Kidney (tissue), 13 donors: ENCODE measurements at regions not wholly inside any gene's neighbourhood (a gene's known extent, or its start where the extent isn't known, plus 50 kb on each side); places are given as distances from the start of the nearest gene placed in this dataset.
"Not testable (repeated sequence)": the region's sequence is repeated elsewhere in the genome, so short reads cannot be mapped to it uniquely, and the experiment has no call there.

ENCODE experiments used
- DNase-seq, 5 donors: peaks; one replicate each; pipeline ENCODE4 v3.0.0-alpha.2; 2013 to 2020
- FAIRE-seq: peaks from 2 replicates; lab custom pipeline; 2012; peaks lifted over from hg19 to GRCh38; lab: Jason Lieb, UNC
- H3K27ac ChIP-seq, 2 donors: one replicate each; pipeline ENCODE4 v1.7.0; 2013; ENCODE audit warnings: low read depth in 2 of 2, low read length in 2 of 2, inconsistent platforms in 1 of 2
- H3K27me3 ChIP-seq: one replicate; pipeline ENCODE4 v1.7.1; 2013; ENCODE audit warnings: low read length, inconsistent platforms; ENCODE audit not compliant: control insufficient read depth, insufficient read depth
- H3K36me3 ChIP-seq, 3 donors: one replicate each; pipeline versions ENCODE4 v1.7.0 to v1.7.1; 2013; ENCODE audit warnings: low read length in 3 of 3, control low read depth in 1 of 3, inconsistent platforms in 1 of 3; ENCODE audit not compliant: insufficient read depth in 3 of 3, control insufficient read depth in 2 of 3
- H3K4me1 ChIP-seq, 3 donors: one replicate each; pipeline versions ENCODE4 v1.7.0 to v1.7.1; 2013; ENCODE audit warnings: low read length in 3 of 3, inconsistent platforms in 1 of 3, low read depth in 1 of 3; ENCODE audit not compliant: control insufficient read depth in 2 of 3, insufficient read depth in 2 of 3
- H3K4me3 ChIP-seq, 3 donors: one replicate each; pipeline versions ENCODE4 v1.7.0 to v1.8.1; 2013; ENCODE audit warnings: low read length in 3 of 3, control low read depth in 1 of 3, inconsistent platforms in 1 of 3
- H3K9ac ChIP-seq, 3 donors: one replicate each; pipeline versions ENCODE4 v1.7.0 to v1.7.1; 2013; ENCODE audit warnings: low read length in 3 of 3, control low read depth in 1 of 3, inconsistent platforms in 1 of 3
- H3K9me3 ChIP-seq, 3 donors: one replicate each; pipeline versions ENCODE4 v1.7.0 to v1.7.1; 2013; ENCODE audit warnings: low read length in 3 of 3, control low read depth in 1 of 3, inconsistent platforms in 1 of 3; ENCODE audit not compliant: control insufficient read depth in 2 of 3, insufficient read depth in 1 of 3
- intact Hi-C: fragments of 100-400 bp; cut with DNase I; formaldehyde crosslinking; loops from one replicate; pipeline ENCODE4 v1.11.1; 2022
- TF ChIP-seq, protein P1 (sequence below): IDR thresholded peaks from 3 replicates; pipeline ENCODE4 v1.5.1; 2012; ENCODE audit warnings: mild to moderate bottlenecking, moderate library complexity, borderline replicate concordance; ENCODE audit not compliant: insufficient read depth; ENCODE audit errors: extremely low read depth
- donor health status: control.
- donor health status: control.
- donor health status: control.
- donor health status: control.
- donor health status: control.
- donor health status: DM: yes; HTN: yes; CAD: no.
- donor health status: Normal renal cell carcinoma (clear cell type).

DNA sequence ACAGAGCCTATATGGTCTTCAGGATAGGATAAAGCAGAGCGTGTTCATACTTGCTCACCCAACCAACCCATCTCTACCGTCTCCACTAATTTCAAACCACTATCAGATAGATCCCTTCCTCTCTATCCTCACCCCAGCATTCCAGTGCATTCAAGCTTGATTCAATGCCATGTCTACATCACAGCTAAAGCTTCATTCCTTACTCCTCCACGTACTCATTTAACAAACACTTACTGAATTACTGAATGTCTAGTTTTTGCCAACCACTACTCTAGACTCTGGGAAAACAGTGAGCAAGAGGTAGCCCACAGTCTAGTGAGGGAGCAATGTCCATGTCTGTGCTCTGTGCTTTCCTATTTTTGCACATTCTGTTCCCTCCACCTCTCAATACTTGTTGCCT, 163.5 kb upstream of the MSX2 start:
- Histone ChIP-seq H3K27me3 (no peaks in the 10 kb centered on the region), H3K9me3 (no peaks in the 10 kb centered on the region), H3K4me1 (no peaks in the 10 kb centered on the region), H3K9ac (no peak overlapping the region), H3K36me3 (no peaks in the 10 kb centered on the region), H3K4me3 (no peak overlapping the region), H3K27ac (no peak overlapping the region)
- TF ChIP-seq, protein P1, sequence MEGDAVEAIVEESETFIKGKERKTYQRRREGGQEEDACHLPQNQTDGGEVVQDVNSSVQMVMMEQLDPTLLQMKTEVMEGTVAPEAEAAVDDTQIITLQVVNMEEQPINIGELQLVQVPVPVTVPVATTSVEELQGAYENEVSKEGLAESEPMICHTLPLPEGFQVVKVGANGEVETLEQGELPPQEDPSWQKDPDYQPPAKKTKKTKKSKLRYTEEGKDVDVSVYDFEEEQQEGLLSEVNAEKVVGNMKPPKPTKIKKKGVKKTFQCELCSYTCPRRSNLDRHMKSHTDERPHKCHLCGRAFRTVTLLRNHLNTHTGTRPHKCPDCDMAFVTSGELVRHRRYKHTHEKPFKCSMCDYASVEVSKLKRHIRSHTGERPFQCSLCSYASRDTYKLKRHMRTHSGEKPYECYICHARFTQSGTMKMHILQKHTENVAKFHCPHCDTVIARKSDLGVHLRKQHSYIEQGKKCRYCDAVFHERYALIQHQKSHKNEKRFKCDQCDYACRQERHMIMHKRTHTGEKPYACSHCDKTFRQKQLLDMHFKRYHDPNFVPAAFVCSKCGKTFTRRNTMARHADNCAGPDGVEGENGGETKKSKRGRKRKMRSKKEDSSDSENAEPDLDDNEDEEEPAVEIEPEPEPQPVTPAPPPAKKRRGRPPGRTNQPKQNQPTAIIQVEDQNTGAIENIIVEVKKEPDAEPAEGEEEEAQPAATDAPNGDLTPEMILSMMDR = no peak
- DNase-seq (peak in 1 of 5 donors; percentile 2), FAIRE-seq (no peak)
- intact Hi-C loops = no loop called here

DNA sequence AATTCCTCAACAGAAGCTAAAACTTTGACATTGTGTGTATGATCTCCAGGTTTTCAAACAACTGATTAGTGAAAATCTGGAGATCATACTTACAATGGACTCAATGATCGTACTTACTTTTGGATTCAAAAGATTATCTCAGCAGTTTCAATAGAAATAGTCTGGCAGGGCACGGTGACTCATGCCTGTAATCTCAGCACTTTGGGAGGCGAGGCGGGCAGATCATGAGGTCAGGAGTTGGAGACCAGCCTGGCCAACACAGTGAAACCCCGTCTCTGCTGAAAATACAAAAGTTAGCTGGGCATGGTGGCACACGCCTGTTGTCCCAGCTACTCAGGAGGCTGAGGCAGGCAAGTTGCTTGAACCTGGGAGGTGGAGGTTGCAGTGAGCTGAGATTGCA, 161.3 kb upstream of the MSX2 start:
- H3K4me1 ChIP-seq, H3K9ac ChIP-seq, DNase-seq, H3K36me3 ChIP-seq, H3K27me3 ChIP-seq, intact Hi-C loops, H3K4me3 ChIP-seq, FAIRE-seq, H3K27ac ChIP-seq, H3K9me3 ChIP-seq: not testable (repeated sequence)

DNA sequence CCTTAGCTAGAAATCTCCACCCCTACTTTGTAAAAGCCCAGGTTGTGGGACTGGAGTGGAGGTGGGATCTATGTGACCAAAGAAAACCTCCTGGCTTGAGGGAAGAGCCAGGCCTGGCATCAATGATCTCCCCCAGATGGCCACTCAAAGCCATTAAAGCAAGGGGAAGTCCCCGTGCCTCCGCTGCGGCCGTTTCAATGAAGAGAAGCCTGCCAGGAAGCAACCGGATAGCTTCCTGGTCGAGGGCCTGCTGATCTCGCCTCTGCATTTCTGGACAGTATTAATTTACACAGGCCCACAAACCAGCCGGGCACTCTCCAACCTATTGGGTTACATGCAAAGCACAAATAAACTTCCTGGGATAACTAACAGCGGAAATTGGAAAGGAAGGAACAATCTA, 160.5 kb upstream of the MSX2 start:
- Histone ChIP-seq H3K4me1 (no peaks in the 10 kb centered on the region), H3K4me3 (no peak overlapping the region), H3K9ac (no peak overlapping the region), H3K36me3 (no peaks in the 10 kb centered on the region), H3K27me3 (no peaks in the 10 kb centered on the region), H3K9me3 (no peaks in the 10 kb centered on the region), H3K27ac (no peak overlapping the region)
- TF ChIP-seq, protein P1 = no peak
- FAIRE-seq = no peak
- DNase-seq = peak in 4 of 5 donors; percentile 54 to 73 (median 70)
- intact Hi-C loops = no loop called here

DNA sequence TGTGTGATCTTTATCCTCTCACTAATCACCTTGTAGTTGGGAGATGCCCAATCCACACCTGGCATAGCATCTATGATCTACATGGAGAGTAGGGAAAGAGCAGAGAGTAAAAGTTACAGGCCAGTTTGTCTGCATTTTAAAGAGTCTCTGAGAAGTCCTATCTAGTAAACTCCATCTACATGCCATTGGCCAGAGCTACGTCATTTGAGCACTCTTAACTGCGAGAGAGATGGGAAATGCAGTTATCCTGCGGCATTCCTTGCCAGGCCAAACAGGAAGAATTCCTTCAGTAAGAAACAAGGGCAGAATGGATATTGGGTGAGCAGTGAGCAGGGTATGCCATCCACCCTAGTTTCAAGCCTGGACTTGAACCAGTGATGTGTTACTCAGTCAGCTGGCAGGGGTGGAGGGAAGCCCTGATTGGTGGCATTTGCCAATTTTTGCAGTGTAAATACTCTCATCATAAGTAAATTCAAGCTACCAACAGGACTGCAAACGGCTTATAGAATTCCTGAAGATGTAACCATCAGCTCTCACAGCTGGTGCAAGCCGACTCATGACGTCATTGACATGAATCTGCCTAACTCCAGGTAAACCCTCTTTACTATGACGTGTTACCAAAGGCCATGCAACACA, 156.8 kb upstream of the MSX2 start:
- H3K4me3 ChIP-seq = no peak overlapping the region
- no peaks in the 10 kb centered on the region for H3K4me1 ChIP-seq
- H3K36me3 ChIP-seq = no peaks in the 10 kb centered on the region
- FAIRE-seq (no peak), DNase-seq (no peak)
- no peak overlapping the region for H3K27ac ChIP-seq
- no peak overlapping the region for H3K9ac ChIP-seq
- no peaks in the 10 kb centered on the region for H3K9me3 ChIP-seq
- intact Hi-C loops = no loop called here
- H3K27me3 ChIP-seq = no peaks in the 10 kb centered on the region
- TF ChIP-seq, protein P1 = no peak
